Spleen (tissue), 11 donors: ENCODE measurements at regions not wholly inside any gene's neighbourhood (a gene's known extent, or its start where the extent isn't known, plus 50 kb on each side); places are given as distances from the start of the nearest gene placed in this dataset.

ENCODE experiments used
- DNase-seq: peaks from one replicate; pipeline ENCODE4 v3.0.0-alpha.2; 2020
- H3K27ac ChIP-seq, 8 donors: fragments of 200-600 bp; sonication (generic) in 7 of 8; 1 replicate in 4 of 8; 2 replicates in 4 of 8; pipeline versions ENCODE4 v1.5.0 to v1.8.0; 2016 to 2021; ENCODE audit warnings: inconsistent platforms in 4 of 8, mild to moderate bottlenecking in 4 of 8, moderate library complexity in 1 of 8
- H3K27me3 ChIP-seq, 7 donors: fragments of 200-600 bp; sonication (generic) in 6 of 7; replicated peaks in 1 of 7; 1 replicate in 4 of 7; 2 replicates in 3 of 7; pipeline versions ENCODE4 v1.5.0 to v1.8.0; 2016 to 2021; ENCODE audit warnings: inconsistent platforms in 3 of 7, mild to moderate bottlenecking in 1 of 7
- H3K36me3 ChIP-seq, 6 donors: fragments of 200-600 bp; sonication (generic) in 5 of 6; 1 replicate in 4 of 6; 2 replicates in 2 of 6; pipeline versions ENCODE4 v1.5.0 to v1.8.0; 2016 to 2021; ENCODE audit warnings: inconsistent platforms in 2 of 6
- H3K4me1 ChIP-seq, 6 donors: fragments of 200-600 bp; sonication (generic) in 5 of 6; 1 replicate in 3 of 6; 2 replicates in 3 of 6; pipeline versions ENCODE4 v1.5.0 to v1.8.0; 2016 to 2021; ENCODE audit warnings: inconsistent platforms in 3 of 6
- H3K4me3 ChIP-seq, 8 donors: fragments of 200-600 bp; sonication (generic) in 7 of 8; 1 replicate in 4 of 8; 2 replicates in 4 of 8; pipeline versions ENCODE4 v1.5.0 to v1.8.0; 2016 to 2021; ENCODE audit warnings: inconsistent platforms in 4 of 8, mild to moderate bottlenecking in 4 of 8, moderate library complexity in 2 of 8
- H3K9me3 ChIP-seq, 8 donors: fragments of 200-600 bp; sonication (generic) in 7 of 8; 1 replicate in 4 of 8; 2 replicates in 4 of 8; pipeline versions ENCODE4 v1.5.0 to v1.8.0; 2016 to 2021; ENCODE audit warnings: inconsistent platforms in 4 of 8
- CTCF ChIP-seq, 11 experiments: fragments of 200-600 bp in 7 of 11; fragments of 450-650 bp in 4 of 11; sonication (generic) in 4 of 11; IDR thresholded peaks in 8 of 11; conservative IDR thresholded peaks in 3 of 11; 1 replicate in 7 of 11; 2 replicates in 4 of 11; pipeline versions ENCODE4 v1.4.0 to v1.8.0; 2016 to 2021; ENCODE audit warnings: antibody characterized with exemption in 11 of 11, inconsistent platforms in 4 of 11, mild to moderate bottlenecking in 1 of 11
- POLR2A ChIP-seq, 3 donors: fragments of 450-650 bp; IDR thresholded peaks; one replicate each; pipeline ENCODE4 v1.5.1; 2017; ENCODE audit warnings: antibody characterized with exemption in 3 of 3, mild to moderate bottlenecking in 1 of 3
- POLR2AphosphoS5 ChIP-seq, 3 donors: sonication (generic); formaldehyde crosslinking; IDR thresholded peaks; one replicate each; pipeline ENCODE4 v1.5.1; 2017; ENCODE audit warnings: antibody characterized with exemption in 3 of 3
- WGBS, 5 donors: extraction: QIAGEN DNeasy Blood & Tissue Kit in 3 of 5; methylation state at CpG; one replicate each; pipeline versions ENCODE4 v1.1.5 to v1.1.7; 2013 to 2018; 5-methylcytosine and 5-hydroxymethylcytosine counted together
- intact Hi-C: fragments of 100-400 bp; cut with DNase I; formaldehyde crosslinking; loops from one replicate; pipeline ENCODE4 v1.15.0; 2023; ENCODE audit warnings: low total_unique reads
- donor health status: healthy with polysubstance abuse.
- donor health status: DM: no; HTN: no; CAD: no; lungs with moderate emphysema.
- donor health status: DM: no; HTN: no; CAD: no.
- donor health status: Bipolar disorder and iron deficiency.
- donor health status: healthy.
- donor health status: DM: no; HTN: no; CAD: no.
- donor health status: DM: yes; HTN: yes; CAD: no.

DNA sequence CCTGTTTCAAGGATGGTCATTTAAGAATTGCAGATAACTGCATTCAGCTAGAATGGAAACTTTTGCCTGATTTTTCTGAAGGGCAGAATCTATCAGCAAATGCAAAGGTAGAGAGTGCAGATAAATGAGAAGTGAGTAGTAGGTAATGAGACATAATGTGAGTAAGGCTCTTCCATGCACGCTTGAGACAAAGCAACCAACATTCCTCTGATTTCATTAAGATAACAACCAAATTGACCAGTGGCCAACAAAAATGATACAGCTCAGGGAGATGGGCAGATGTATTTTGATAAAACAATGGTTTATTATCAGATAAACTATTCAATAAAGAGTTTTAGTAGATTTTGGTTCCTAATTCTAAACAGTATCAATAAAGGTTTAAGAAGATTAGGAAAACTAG lies 404.4 kb upstream of the PBX1 start:
- no peak for DNase-seq
- Histone ChIP-seq H3K4me1 (no peaks in the 10 kb centered on the region), H3K27me3 (no peaks in the 10 kb centered on the region), H3K36me3 (no peaks in the 10 kb centered on the region), H3K9me3 (peaks cover 0 to 9% (median 0%) of the 10 kb centered on the region in 8 donors), H3K27ac (no peak overlapping the region), H3K4me3 (no peak overlapping the region)
- intact Hi-C loops = no loop called here
- 56 to 81% (median 62%) methylated on average over 1 of the region's 1 CpG for WGBS, 5 donors
- TF ChIP-seq POLR2AphosphoS5 (IDR thresholded peaks at IDR 0.05) = no peak
- no peak for TF ChIP-seq POLR2A (IDR thresholded peaks at IDR 0.05)
- TF ChIP-seq CTCF (IDR thresholded peaks at IDR 0.05 in 8 of 11, conservative IDR thresholded peaks at IDR 0.05 in 3 of 11) = no peak

- no peaks in the 10 kb centered on the region for H3K27me3 ChIP-seq
- peaks cover 0 to 9% (median 0%) of the 10 kb centered on the region in 8 donors for H3K9me3 ChIP-seq
- intact Hi-C loops = no loop called here
- 58 to 67% (median 59%) methylated on average over 4 of the region's 4 CpGs for WGBS, 5 donors
- H3K4me1 ChIP-seq = no peaks in the 10 kb centered on the region
- no peak for TF ChIP-seq POLR2AphosphoS5 (IDR thresholded peaks at IDR 0.05)
- no peak for TF ChIP-seq POLR2A (IDR thresholded peaks at IDR 0.05)
- no peak for TF ChIP-seq CTCF (IDR thresholded peaks at IDR 0.05 in 8 of 11, conservative IDR thresholded peaks at IDR 0.05 in 3 of 11)
- H3K36me3 ChIP-seq = no peaks in the 10 kb centered on the region
- DNase-seq = no peak
- no peak overlapping the region for H3K4me3 ChIP-seq
- no peak overlapping the region for H3K27ac ChIP-seq
These were observed 403.6 kb upstream of the PBX1 start for GRCh38 chr1:164155347-164155746.

DNA sequence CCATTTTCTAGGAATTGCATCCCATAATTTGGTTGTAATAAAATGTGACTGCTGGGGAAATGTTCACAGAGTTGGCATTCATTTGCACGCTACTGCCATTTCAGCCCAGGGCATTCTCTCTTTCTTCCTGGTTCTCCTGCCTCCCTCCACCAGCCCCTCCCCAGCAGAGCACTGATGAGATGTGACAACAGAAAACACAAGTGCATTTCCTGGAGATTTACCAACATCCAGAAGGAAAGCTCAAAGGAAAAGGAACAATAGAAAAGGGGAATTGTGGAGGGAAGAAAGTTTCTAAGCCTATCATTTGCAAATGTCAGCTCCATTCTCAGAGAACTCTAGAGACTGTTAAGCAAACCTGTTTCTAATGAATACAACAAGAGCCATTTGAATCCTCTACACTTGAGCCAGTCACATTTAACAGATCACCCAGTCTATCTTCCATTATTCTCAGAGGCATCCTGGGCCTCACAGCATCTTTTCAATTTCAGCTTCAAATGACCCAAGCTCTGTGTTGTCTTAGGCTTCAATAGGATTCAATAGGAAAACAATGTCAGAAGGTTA lies 395.6 kb upstream of the PBX1 start:
- Histone ChIP-seq H3K9me3 (peaks cover 0 to 5% (median 0%) of the 10 kb centered on the region in 8 donors), H3K27ac (no peak overlapping the region), H3K4me3 (no peak overlapping the region), H3K27me3 (no peaks in the 10 kb centered on the region), H3K4me1 (no peaks in the 10 kb centered on the region), H3K36me3 (no peaks in the 10 kb centered on the region)
- DNase-seq = no peak
- intact Hi-C loops = no loop called here
- TF ChIP-seq POLR2A (IDR thresholded peaks at IDR 0.05) = no peak
- no peak for TF ChIP-seq CTCF (IDR thresholded peaks at IDR 0.05 in 8 of 11, conservative IDR thresholded peaks at IDR 0.05 in 3 of 11)
- TF ChIP-seq POLR2AphosphoS5 (IDR thresholded peaks at IDR 0.05) = no peak
- WGBS, 5 donors = 81 to 91% (median 84%) methylated on average over 1 of the region's 1 CpG

DNA sequence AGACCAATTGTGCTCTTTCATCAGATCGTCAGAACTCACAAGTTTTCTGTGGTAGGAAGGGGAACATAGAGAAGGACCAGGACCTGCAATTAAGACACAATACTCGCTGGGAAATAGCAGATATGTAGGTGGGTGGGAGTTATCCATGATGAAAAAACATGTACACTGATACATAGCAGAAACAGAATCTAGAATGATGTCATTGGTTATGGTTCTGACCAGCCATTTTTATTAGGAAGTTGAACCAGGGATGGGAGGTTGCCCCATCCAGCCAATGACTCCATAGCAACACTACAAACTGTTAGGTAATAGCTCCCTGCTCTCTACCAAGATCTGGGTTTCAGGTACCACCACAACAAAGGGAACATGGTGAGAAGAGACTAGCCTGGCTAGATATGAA lies 393.5 kb upstream of the PBX1 start:
- WGBS, 5 donors = 65 to 81% (median 66%) methylated on average over 2 of the region's 2 CpGs
- Histone ChIP-seq H3K4me3 (no peak overlapping the region), H3K27ac (no peak overlapping the region), H3K36me3 (no peaks in the 10 kb centered on the region), H3K27me3 (no peaks in the 10 kb centered on the region), H3K9me3 (peaks cover 0 to 12% (median 0%) of the 10 kb centered on the region in 8 donors), H3K4me1 (no peaks in the 10 kb centered on the region)
- TF ChIP-seq CTCF (IDR thresholded peaks at IDR 0.05 in 8 of 11, conservative IDR thresholded peaks at IDR 0.05 in 3 of 11) (no peak), POLR2AphosphoS5 (IDR thresholded peaks at IDR 0.05) (no peak), POLR2A (IDR thresholded peaks at IDR 0.05) (no peak)
- DNase-seq = no peak
- intact Hi-C loops = no loop called here
